ENCODE measurements at regions not wholly inside any gene's neighbourhood (a gene's known extent, or its start where the extent isn't known, plus 50 kb on each side); places are given as distances from the start of the nearest gene placed in this dataset.
"Not testable (repeated sequence)": the region's sequence is repeated elsewhere in the genome, so short reads cannot be mapped to it uniquely, and the experiment has no call there.

GRCh38 chr21:36615274-36615964, 83.5 kb upstream of the SIM2 start:
- dilution Hi-C loops (cut with MboI; ENCODE audit: extremely low pct_ligation_motif_present, low sequenced_read_pairs) = no loop called here
- H3K9ac ChIP-seq (ENCODE audit: control insufficient read depth, extremely low read depth, insufficient read depth, low read length) = no peak overlapping the region
- no peaks in the 10 kb centered on the region for H3K79me2 ChIP-seq (ENCODE audit: control insufficient read depth, insufficient read depth, low read length)
- H3K9me1 ChIP-seq (ENCODE audit: control insufficient read depth, extremely low read depth, insufficient read depth, low read length) = no peaks in the 10 kb centered on the region
- no peaks in the 10 kb centered on the region for H3K4me1 ChIP-seq (ENCODE audit: control insufficient read depth, extremely low read depth, insufficient read depth, low read length)
- H2AFZ ChIP-seq (ENCODE audit: control insufficient read depth, low read length) = no peak overlapping the region
- H3K9me3 ChIP-seq (ENCODE audit: control insufficient read depth, low read depth, low read length) = no peaks in the 10 kb centered on the region
- TF ChIP-seq CTCF (optimal IDR thresholded peaks at IDR 0.05 in 1 of 3, IDR thresholded peaks at IDR 0.05 in 1 of 3, conservative IDR thresholded peaks at IDR 0.05 in 1 of 3; ENCODE audit: extremely low read depth in 1 of 3, insufficient read depth in 2 of 3, low read length in 3 of 3) (peak in 1 of 3 experiments; percentile 13), EZH2 (IDR thresholded peaks at IDR 0.05; ENCODE audit: low read length) (no peak)
- no peak for DNase-seq (ENCODE audit: low read depth, low spot score)
- H3K4me3 ChIP-seq (ENCODE audit: control insufficient read depth in 2 of 3, extremely low read depth in 1 of 3, insufficient read depth in 2 of 3, low read depth in 1 of 3, low read length in 3 of 3) = no peak overlapping the region
- no peaks in the 10 kb centered on the region for H4K20me1 ChIP-seq (ENCODE audit: control insufficient read depth, extremely low read depth, insufficient read depth, low read length)
- no peaks in the 10 kb centered on the region for H3K36me3 ChIP-seq (ENCODE audit: control insufficient read depth in 2 of 2, extremely low read depth in 1 of 2, insufficient read depth in 2 of 2, low read length in 2 of 2)
- H3K27ac ChIP-seq (ENCODE audit: control insufficient read depth, insufficient read depth, low read length) = no peak overlapping the region
- no peak overlapping the region for H3K4me2 ChIP-seq (ENCODE audit: control insufficient read depth, extremely low read depth, insufficient read depth, low read depth, low read length)
- FAIRE-seq = no peak
- H3K27me3 ChIP-seq (ENCODE audit: control insufficient read depth, extremely low read depth, insufficient read depth, low read length) = peaks cover 2% of the 10 kb centered on the region

DNA sequence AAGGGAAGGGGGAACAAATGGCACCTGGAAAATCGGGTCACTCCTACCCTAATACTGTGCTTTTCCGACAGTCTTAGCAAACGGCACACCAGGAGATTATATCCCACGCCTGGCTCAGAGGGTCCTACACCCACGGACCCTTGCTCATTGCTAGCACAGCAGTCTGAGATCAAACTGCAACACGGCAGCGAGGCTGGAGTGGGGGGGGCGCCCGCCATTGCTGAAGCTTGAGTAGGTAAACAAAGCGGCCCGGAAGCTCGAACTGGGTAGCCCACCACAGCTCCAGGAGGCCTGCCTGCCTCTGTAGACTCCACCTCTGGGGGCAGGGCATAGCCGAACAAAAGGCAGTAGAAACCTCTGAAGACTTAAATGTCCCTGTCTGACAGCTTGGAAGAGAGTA, 82.1 kb upstream of the SIM2 start:
- DNase-seq (ENCODE audit: low read depth, low spot score); H3K9me3 ChIP-seq (ENCODE audit: control insufficient read depth, low read depth, low read length); H3K9ac ChIP-seq (ENCODE audit: control insufficient read depth, extremely low read depth, insufficient read depth, low read length); H3K27me3 ChIP-seq (ENCODE audit: control insufficient read depth, extremely low read depth, insufficient read depth, low read length); H2AFZ ChIP-seq (ENCODE audit: control insufficient read depth, low read length); H3K36me3 ChIP-seq (ENCODE audit: control insufficient read depth in 2 of 2, extremely low read depth in 1 of 2, insufficient read depth in 2 of 2, low read length in 2 of 2); H3K4me3 ChIP-seq (ENCODE audit: control insufficient read depth in 2 of 3, extremely low read depth in 1 of 3, insufficient read depth in 2 of 3, low read depth in 1 of 3, low read length in 3 of 3); H3K27ac ChIP-seq (ENCODE audit: control insufficient read depth, insufficient read depth, low read length); H3K4me1 ChIP-seq (ENCODE audit: control insufficient read depth, extremely low read depth, insufficient read depth, low read length); dilution Hi-C loops (cut with MboI; ENCODE audit: extremely low pct_ligation_motif_present, low sequenced_read_pairs); H3K9me1 ChIP-seq (ENCODE audit: control insufficient read depth, extremely low read depth, insufficient read depth, low read length); H3K4me2 ChIP-seq (ENCODE audit: control insufficient read depth, extremely low read depth, insufficient read depth, low read depth, low read length); H3K79me2 ChIP-seq (ENCODE audit: control insufficient read depth, insufficient read depth, low read length); FAIRE-seq; H4K20me1 ChIP-seq (ENCODE audit: control insufficient read depth, extremely low read depth, insufficient read depth, low read length): not testable (repeated sequence)

DNA sequence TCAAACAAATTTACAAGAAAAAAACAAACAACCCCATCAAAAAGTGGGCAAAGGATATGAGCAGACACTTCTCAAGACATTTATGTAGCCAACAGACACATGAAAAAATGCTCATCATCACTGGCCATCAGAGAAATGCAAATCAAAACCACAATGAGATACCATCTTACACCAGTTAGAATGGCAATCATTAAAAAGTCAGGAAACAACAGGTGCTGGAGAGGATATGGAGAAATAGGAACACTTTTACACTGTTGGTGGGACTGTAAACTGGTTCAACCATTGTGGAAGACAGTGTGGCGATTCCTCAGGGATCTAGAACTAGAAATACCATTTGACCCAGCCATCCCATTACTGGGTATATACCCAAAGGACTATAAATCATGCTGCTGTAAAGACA, 77.1 kb upstream of the SIM2 start:
- FAIRE-seq = not testable (repeated sequence)

More for the DNA sequence above, 77.1 kb upstream of the SIM2 start:
- dilution Hi-C loops (cut with MboI; ENCODE audit: extremely low pct_ligation_motif_present, low sequenced_read_pairs); H3K4me1 ChIP-seq (ENCODE audit: control insufficient read depth, extremely low read depth, insufficient read depth, low read length); H3K27me3 ChIP-seq (ENCODE audit: control insufficient read depth, extremely low read depth, insufficient read depth, low read length); H3K27ac ChIP-seq (ENCODE audit: control insufficient read depth, insufficient read depth, low read length); H3K9ac ChIP-seq (ENCODE audit: control insufficient read depth, extremely low read depth, insufficient read depth, low read length); DNase-seq (ENCODE audit: low read depth, low spot score); H3K9me3 ChIP-seq (ENCODE audit: control insufficient read depth, low read depth, low read length); H3K4me2 ChIP-seq (ENCODE audit: control insufficient read depth, extremely low read depth, insufficient read depth, low read depth, low read length); H4K20me1 ChIP-seq (ENCODE audit: control insufficient read depth, extremely low read depth, insufficient read depth, low read length); H3K36me3 ChIP-seq (ENCODE audit: control insufficient read depth in 2 of 2, extremely low read depth in 1 of 2, insufficient read depth in 2 of 2, low read length in 2 of 2); H3K79me2 ChIP-seq (ENCODE audit: control insufficient read depth, insufficient read depth, low read length); H3K9me1 ChIP-seq (ENCODE audit: control insufficient read depth, extremely low read depth, insufficient read depth, low read length); H2AFZ ChIP-seq (ENCODE audit: control insufficient read depth, low read length); H3K4me3 ChIP-seq (ENCODE audit: control insufficient read depth in 2 of 3, extremely low read depth in 1 of 3, insufficient read depth in 2 of 3, low read depth in 1 of 3, low read length in 3 of 3): not testable (repeated sequence)

Measured in keratinocyte (primary cell).